Amygdala (tissue), 56 donors: ENCODE measurements at regions not wholly inside any gene's neighbourhood (a gene's known extent, or its start where the extent isn't known, plus 50 kb on each side); places are given as distances from the start of the nearest gene placed in this dataset.
"Not testable (repeated sequence)": the region's sequence is repeated elsewhere in the genome, so short reads cannot be mapped to it uniquely, and the experiment has no call there.

Experiments
- DNase-seq, 56 donors: peaks; one replicate each; lab custom pipeline; 2025; lab: John Stamatoyannopoulos, UW

GRCh38 chr5:84791138-84791537 lies 406.5 kb upstream of the EDIL3 start:
- DNase-seq = no peak

GRCh38 chr5:84790406-84790805 lies 405.7 kb upstream of the EDIL3 start:
- DNase-seq = no peak

- DNase-seq = no peak
These were observed 398.3 kb upstream of the EDIL3 start for GRCh38 chr5:84783003-84783402.

- no peak for DNase-seq
These were observed 394.5 kb upstream of the EDIL3 start for GRCh38 chr5:84779186-84779585.

- DNase-seq = no peak
These were observed 379.5 kb upstream of the EDIL3 start for GRCh38 chr5:84764227-84764626.

GRCh38 chr5:84758008-84758407 lies 373.3 kb upstream of the EDIL3 start:
- DNase-seq = no peak

- DNase-seq = no peak
These were observed 368.1 kb upstream of the EDIL3 start for GRCh38 chr5:84752780-84753179.

GRCh38 chr5:84748313-84748712 lies 363.6 kb upstream of the EDIL3 start:
- no peak for DNase-seq

GRCh38 chr5:84746280-84746679 lies 361.6 kb upstream of the EDIL3 start:
- not testable (repeated sequence) for DNase-seq

GRCh38 chr5:84741056-84741455 lies 356.4 kb upstream of the EDIL3 start:
- no peak for DNase-seq

GRCh38 chr5:84729326-84729725 lies 344.6 kb upstream of the EDIL3 start:
- DNase-seq = peak in 23 of 56 donors; percentile 0 to 64 (median 7)

GRCh38 chr5:84727708-84728107 lies 343.0 kb upstream of the EDIL3 start:
- no peak for DNase-seq

GRCh38 chr5:84725946-84726570 lies 341.4 kb upstream of the EDIL3 start:
- DNase-seq = no peak

- peak in 4 of 56 donors; percentile 0 to 34 (median 9) for DNase-seq
These were observed 340.0 kb upstream of the EDIL3 start for GRCh38 chr5:84724683-84725082.

- DNase-seq = no peak
These were observed 339.5 kb upstream of the EDIL3 start for GRCh38 chr5:84724181-84724580.

- no peak for DNase-seq
These were observed 333.7 kb upstream of the EDIL3 start for GRCh38 chr5:84718377-84718776.

GRCh38 chr5:84715686-84716085 lies 331.0 kb upstream of the EDIL3 start:
- DNase-seq = no peak

- no peak for DNase-seq
These were observed 330.4 kb upstream of the EDIL3 start for GRCh38 chr5:84715091-84715490.

- DNase-seq = no peak
These were observed 324.4 kb upstream of the EDIL3 start for GRCh38 chr5:84709075-84709474.

- no peak for DNase-seq
These were observed 322.3 kb upstream of the EDIL3 start for GRCh38 chr5:84706678-84707641.

GRCh38 chr5:84700545-84700944 lies 315.9 kb upstream of the EDIL3 start:
- not testable (repeated sequence) for DNase-seq

GRCh38 chr5:84696651-84697050 lies 312.0 kb upstream of the EDIL3 start:
- no peak for DNase-seq
